Sigmoid colon (tissue), 6 donors: ENCODE measurements at regions not wholly inside any gene's neighbourhood (a gene's known extent, or its start where the extent isn't known, plus 50 kb on each side); places are given as distances from the start of the nearest gene placed in this dataset.

Source experiments
- DNase-seq: peaks from one replicate; pipeline ENCODE4 v3.0.0-alpha.2; 2019
- H3K27ac ChIP-seq, 4 donors: fragments of 200-600 bp; sonication (generic); one replicate each; pipeline ENCODE4 v1.5.1; 2016 to 2019; ENCODE audit warnings: mild to moderate bottlenecking in 1 of 4
- H3K27me3 ChIP-seq, 3 donors: fragments of 200-600 bp; sonication (generic); one replicate each; pipeline ENCODE4 v1.5.1; 2019; ENCODE audit warnings: mild to moderate bottlenecking in 1 of 3
- H3K36me3 ChIP-seq, 4 donors: fragments of 200-600 bp; sonication (generic); one replicate each; pipeline ENCODE4 v1.5.1; 2016 to 2019
- H3K4me1 ChIP-seq, 4 donors: fragments of 200-600 bp; sonication (generic); one replicate each; pipeline ENCODE4 v1.5.1; 2017 to 2019
- H3K4me3 ChIP-seq, 4 donors: fragments of 200-600 bp; sonication (generic); one replicate each; pipeline ENCODE4 v1.5.1; 2017 to 2019; ENCODE audit warnings: mild to moderate bottlenecking in 2 of 4, moderate library complexity in 1 of 4
- H3K9me3 ChIP-seq, 4 donors: fragments of 200-600 bp in 3 of 4; sonication (generic) in 3 of 4; one replicate each; pipeline versions ENCODE4 v1.5.1 to v1.6.1; 2013 to 2019
- CTCF ChIP-seq, 4 experiments: fragments of 450-650 bp in 3 of 4; fragments of 200-600 bp in 1 of 4; IDR thresholded peaks; one replicate each; pipeline ENCODE4 v1.5.1; 2016 to 2019; ENCODE audit warnings: antibody characterized with exemption in 4 of 4, mild to moderate bottlenecking in 3 of 4, moderate library complexity in 2 of 4
- EP300 ChIP-seq, 4 donors: sonication (generic); formaldehyde crosslinking; IDR thresholded peaks; one replicate each; pipeline ENCODE4 v1.6.1; 2017; ENCODE audit warnings: antibody characterized with exemption in 4 of 4
- POLR2A ChIP-seq, 2 donors: fragments of 450-650 bp; IDR thresholded peaks; one replicate each; pipeline ENCODE4 v1.6.1; 2016; ENCODE audit warnings: antibody characterized with exemption in 2 of 2, mild to moderate bottlenecking in 2 of 2, moderate library complexity in 2 of 2
- POLR2AphosphoS5 ChIP-seq, 4 donors: sonication (generic); formaldehyde crosslinking; IDR thresholded peaks; one replicate each; pipeline ENCODE4 v1.6.1; 2017; ENCODE audit warnings: antibody characterized with exemption in 4 of 4
- WGBS, 2 donors: extraction: QIAGEN DNeasy Blood & Tissue Kit; methylation state at CpG; one replicate each; pipeline ENCODE4 v1.1.7; 2013; 5-methylcytosine and 5-hydroxymethylcytosine counted together
- intact Hi-C: fragments of 100-400 bp; cut with DNase I; formaldehyde crosslinking; loops from one replicate; pipeline ENCODE4 v1.15.1; 2023
- donor health status: healthy with polysubstance abuse.
- donor health status: healthy.

GRCh38 chr9:91089405-91090129, 272.2 kb downstream of the AUH start:
- intact Hi-C loops = loop anchor here (5.0 to 10.0 kb wide), 3 partner anchors 213 to 338 kb away; partner anchors contain the start of gene AUH
- Histone ChIP-seq H3K4me3 (no peak overlapping the region), H3K27ac (no peak overlapping the region), H3K9me3 (peaks cover 0 to 2% (median 0%) of the 10 kb centered on the region in 4 donors), H3K36me3 (no peaks in the 10 kb centered on the region), H3K4me1 (peaks cover 0 to 7% (median 0%) of the 10 kb centered on the region in 4 donors), H3K27me3 (no peaks in the 10 kb centered on the region)
- TF ChIP-seq CTCF (IDR thresholded peaks at IDR 0.05) (peak; percentile 32 to 59 (median 37)), EP300 (IDR thresholded peaks at IDR 0.05) (no peak), POLR2A (IDR thresholded peaks at IDR 0.05) (no peak), POLR2AphosphoS5 (IDR thresholded peaks at IDR 0.05) (no peak)
- peak; percentile 74 for DNase-seq
- 25 to 40% methylated on average over 6 of the region's 6 CpGs for WGBS, 2 donors

GRCh38 chr9:91090130-91090410, 271.6 kb downstream of the AUH start:
- H3K9me3 ChIP-seq = peaks cover 0 to 2% (median 0%) of the 10 kb centered on the region in 4 donors
- intact Hi-C loops = loop anchor here (5.0 to 10.0 kb wide), 2 partner anchors 212 to 275 kb away; partner anchors contain the start of gene AUH
- TF ChIP-seq POLR2A (IDR thresholded peaks at IDR 0.05) = no peak
- no peak for TF ChIP-seq EP300 (IDR thresholded peaks at IDR 0.05)
- no peak for TF ChIP-seq POLR2AphosphoS5 (IDR thresholded peaks at IDR 0.05)
- no peak for TF ChIP-seq CTCF (IDR thresholded peaks at IDR 0.05)
- H3K36me3 ChIP-seq = no peaks in the 10 kb centered on the region
- no peak overlapping the region for H3K27ac ChIP-seq
- WGBS, 2 donors = 85 to 88% methylated on average over 5 of the region's 5 CpGs
- no peaks in the 10 kb centered on the region for H3K27me3 ChIP-seq
- peaks cover 0 to 7% (median 0%) of the 10 kb centered on the region in 4 donors for H3K4me1 ChIP-seq
- no peak for DNase-seq
- no peak overlapping the region for H3K4me3 ChIP-seq

GRCh38 chr9:91092214-91092613, 269.5 kb downstream of the AUH start:
- Histone ChIP-seq H3K27me3 (no peaks in the 10 kb centered on the region), H3K4me1 (peaks cover 0 to 7% (median 0%) of the 10 kb centered on the region in 4 donors), H3K27ac (no peak overlapping the region), H3K36me3 (no peaks in the 10 kb centered on the region), H3K9me3 (peaks cover 0 to 2% (median 0%) of the 10 kb centered on the region in 4 donors), H3K4me3 (no peak overlapping the region)
- 0 to 74% methylated on average over 1 of the region's 1 CpG for WGBS, 2 donors
- no peak for DNase-seq
- TF ChIP-seq POLR2A (IDR thresholded peaks at IDR 0.05) (no peak), EP300 (IDR thresholded peaks at IDR 0.05) (no peak), POLR2AphosphoS5 (IDR thresholded peaks at IDR 0.05) (no peak)
- intact Hi-C loops = loop anchor here (5.0 to 10.0 kb wide), 2 partner anchors 210 to 273 kb away; partner anchors contain the start of gene AUH

- DNase-seq = no peak
- 100% methylated on average over 1 of the region's 1 CpG for WGBS, 2 donors
- H3K27me3 ChIP-seq = no peaks in the 10 kb centered on the region
- H3K4me1 ChIP-seq = peaks cover 0 to 10% (median 0%) of the 10 kb centered on the region in 4 donors
- no peaks in the 10 kb centered on the region for H3K36me3 ChIP-seq
- no peak overlapping the region for H3K27ac ChIP-seq
- H3K9me3 ChIP-seq = peaks cover 0 to 2% (median 0%) of the 10 kb centered on the region in 4 donors
- no peak for TF ChIP-seq POLR2AphosphoS5 (IDR thresholded peaks at IDR 0.05)
- no peak overlapping the region for H3K4me3 ChIP-seq
- intact Hi-C loops = loop anchor here (5.0 to 10.0 kb wide), 2 partner anchors 208 to 270 kb away; partner anchors contain the start of gene AUH
Observed at GRCh38 chr9:91094324-91095088, 267.2 kb downstream of the AUH start.

- intact Hi-C loops = loop anchor here (10.0 kb wide), 1 partner anchor 266 kb away; the partner anchor contains the start of gene AUH
- WGBS, 2 donors = 91 to 92% methylated on average over 10 of the region's 10 CpGs
- no peak for TF ChIP-seq CTCF (IDR thresholded peaks at IDR 0.05)
- TF ChIP-seq POLR2A (IDR thresholded peaks at IDR 0.05) = no peak
- no peak for TF ChIP-seq POLR2AphosphoS5 (IDR thresholded peaks at IDR 0.05)
- TF ChIP-seq EP300 (IDR thresholded peaks at IDR 0.05) = no peak
Observed at GRCh38 chr9:91098203-91098850, 263.4 kb downstream of the AUH start.

More at GRCh38 chr9:91098203-91098850, 263.4 kb downstream of the AUH start:
- peaks cover 0 to 19% (median 13%) of the 10 kb centered on the region in 4 donors for H3K4me1 ChIP-seq
- H3K4me3 ChIP-seq = no peak overlapping the region
- no peak overlapping the region for H3K27ac ChIP-seq
- H3K9me3 ChIP-seq = peaks cover 0 to 2% (median 0%) of the 10 kb centered on the region in 4 donors
- no peak for DNase-seq
- H3K36me3 ChIP-seq = no peaks in the 10 kb centered on the region
- H3K27me3 ChIP-seq = no peaks in the 10 kb centered on the region
